GM19351 (cell line): ENCODE measurements at regions not wholly inside any gene's neighbourhood (a gene's known extent, or its start where the extent isn't known, plus 50 kb on each side); places are given as distances from the start of the nearest gene placed in this dataset.
"Not testable (repeated sequence)": the region's sequence is repeated elsewhere in the genome, so short reads cannot be mapped to it uniquely, and the experiment has no call there.

Source experiments
- ATAC-seq: cut with Tn5 transposase; IDR thresholded peaks from one replicate; pipeline ENCODE4 v1.9.1; 2021; ENCODE audit warnings: mild to moderate bottlenecking, moderate library complexity; ENCODE audit not compliant: unreplicated experiment

DNA sequence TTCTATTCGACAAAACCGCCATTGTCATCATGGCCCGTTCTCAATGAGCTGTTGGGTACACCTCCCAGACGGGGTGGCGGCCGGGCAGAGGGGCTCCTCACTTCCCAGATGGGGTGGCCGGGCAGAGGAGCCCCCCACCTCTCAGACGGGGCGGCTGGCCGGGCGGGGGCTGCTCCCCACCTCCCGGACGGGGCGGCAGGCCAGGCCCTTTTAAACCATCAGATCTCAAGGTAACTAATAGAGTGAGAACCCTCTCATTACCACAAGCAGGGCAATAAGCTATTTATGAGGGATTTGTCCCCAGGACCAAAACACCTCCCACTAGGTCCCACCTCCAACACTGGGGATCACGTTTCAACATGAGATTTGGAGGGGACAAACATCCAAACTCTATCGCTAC lies 571.5 kb downstream of the INSC start:
- ATAC-seq, result not testable (repeated sequence)

DNA sequence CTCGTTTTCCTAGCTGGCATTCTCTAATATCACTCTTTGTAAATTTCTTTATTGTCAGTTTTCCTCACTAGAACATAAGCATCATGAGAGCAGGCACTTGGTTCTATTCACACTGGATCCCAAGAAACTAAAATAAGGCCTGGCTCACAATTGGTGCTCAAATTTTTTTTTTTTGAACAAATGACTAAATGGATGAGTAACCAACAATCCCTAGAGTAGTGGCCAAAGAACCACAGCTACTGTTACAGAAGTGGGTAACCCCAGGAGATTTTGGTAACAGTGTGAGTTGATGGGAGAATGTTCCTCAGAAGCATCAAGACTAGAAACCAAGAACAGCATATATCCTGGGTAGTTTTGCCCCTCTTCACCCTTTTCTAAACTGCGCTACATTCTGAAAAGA lies 572.6 kb downstream of the INSC start:
- no peak for ATAC-seq

DNA sequence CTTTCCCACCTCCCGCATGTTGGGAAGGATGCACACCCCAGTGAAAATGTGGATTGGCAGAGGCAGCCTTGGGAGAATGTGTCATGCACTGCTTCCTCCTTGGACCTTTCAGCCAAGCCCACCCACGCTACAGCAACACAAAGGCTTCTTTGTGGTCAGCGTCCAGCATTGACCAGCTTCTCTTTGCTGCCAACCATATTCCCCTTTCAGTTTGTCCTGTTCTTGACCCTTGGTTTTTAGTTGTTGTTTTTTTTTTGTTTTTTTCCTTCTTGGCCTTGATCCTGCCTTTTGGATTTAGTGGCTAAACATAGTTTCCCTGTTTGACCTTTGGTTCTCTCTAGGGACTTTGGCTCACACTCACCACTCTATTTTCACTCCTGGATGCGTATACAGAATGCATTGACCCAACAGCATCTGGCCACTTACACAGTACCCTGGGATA lies 573.6 kb downstream of the INSC start:
- ATAC-seq, result no peak

DNA sequence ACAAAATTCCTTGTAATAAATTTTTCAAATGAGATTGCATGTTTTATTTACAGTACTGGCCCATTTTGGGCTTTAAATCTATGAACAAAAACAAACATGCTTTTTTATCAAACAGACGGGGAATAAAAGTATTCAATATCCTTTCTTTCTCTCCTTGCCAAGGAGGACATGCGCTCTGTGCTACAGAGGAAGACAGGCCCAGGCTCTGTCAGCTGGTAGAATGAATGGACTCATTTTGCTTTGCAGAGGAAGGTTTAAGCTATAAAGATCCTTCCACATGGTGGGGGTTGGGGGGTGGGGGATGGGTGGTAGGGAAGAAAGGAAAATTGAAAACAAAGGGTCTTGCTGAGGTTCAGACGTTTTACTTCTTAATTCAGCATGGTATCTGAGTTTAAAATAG lies 575.6 kb downstream of the INSC start:
- no peak for ATAC-seq

DNA sequence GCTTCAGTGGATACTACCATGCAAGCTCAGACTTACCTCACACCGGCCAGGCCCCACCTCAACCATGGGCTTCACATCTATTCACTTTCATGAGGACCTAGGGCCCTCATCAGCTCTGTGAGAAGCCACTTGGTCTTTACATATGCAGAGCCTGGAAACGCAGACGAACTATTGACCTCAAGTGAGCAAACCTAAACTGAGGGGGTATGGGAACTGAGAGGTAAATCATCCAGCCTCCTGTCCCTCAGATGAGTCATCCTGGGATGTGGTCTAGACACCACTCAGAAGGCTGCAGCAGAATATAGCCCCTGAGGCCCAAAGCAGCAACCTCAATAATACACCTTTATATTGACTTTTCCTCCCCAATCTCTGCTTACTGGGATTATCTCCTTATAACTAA lies 578.0 kb downstream of the INSC start:
- ATAC-seq, result peak; percentile 73

DNA sequence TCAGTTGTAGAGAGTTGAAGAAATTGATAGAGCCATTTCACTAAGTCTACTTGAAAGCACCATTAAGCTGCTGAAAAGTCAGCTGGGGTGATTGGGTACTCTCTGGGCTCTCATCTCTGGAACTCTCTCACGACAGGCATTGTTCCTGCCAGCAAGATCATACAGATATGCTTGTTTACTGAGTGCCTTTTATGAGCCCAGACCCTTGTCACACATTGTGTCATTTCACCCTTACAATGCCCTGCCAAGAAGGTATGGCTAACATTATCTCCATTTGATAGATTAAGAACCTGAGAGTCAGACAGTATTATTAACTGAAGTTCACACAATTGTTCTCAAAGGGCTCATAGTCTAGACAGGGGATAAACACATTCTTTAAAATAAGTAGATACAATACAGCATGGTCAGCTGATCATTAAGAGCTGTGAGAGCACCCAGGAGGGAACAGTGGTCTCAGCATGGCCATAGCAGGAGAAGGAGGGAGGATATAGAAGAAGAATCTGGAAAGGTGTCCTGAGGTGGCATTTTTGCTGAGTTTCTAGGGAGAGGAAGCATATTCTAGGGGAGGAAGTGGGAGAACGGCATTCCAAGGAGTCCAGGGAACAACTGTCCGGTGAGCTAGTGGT lies 580.5 kb downstream of the INSC start:
- no peak for ATAC-seq

DNA sequence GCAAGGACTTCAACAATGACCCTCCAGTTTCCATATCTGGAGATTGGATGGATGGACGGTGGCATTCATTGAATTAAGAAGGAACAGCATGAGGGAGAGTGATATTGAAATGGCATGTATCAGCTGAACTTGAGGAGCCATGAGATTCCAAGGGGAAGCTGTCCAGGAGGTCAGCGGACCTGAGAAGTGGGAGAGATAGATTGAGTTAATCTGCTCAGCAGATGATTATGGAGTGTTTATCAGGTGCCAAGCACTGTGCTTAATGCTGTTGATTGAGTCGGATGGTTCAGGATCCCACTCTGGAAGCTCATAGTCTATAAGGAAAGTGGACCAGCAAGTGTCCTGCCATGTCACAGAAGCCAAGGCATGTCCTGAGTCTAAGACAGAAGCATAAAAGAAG lies 581.3 kb downstream of the INSC start:
- no peak for ATAC-seq

DNA sequence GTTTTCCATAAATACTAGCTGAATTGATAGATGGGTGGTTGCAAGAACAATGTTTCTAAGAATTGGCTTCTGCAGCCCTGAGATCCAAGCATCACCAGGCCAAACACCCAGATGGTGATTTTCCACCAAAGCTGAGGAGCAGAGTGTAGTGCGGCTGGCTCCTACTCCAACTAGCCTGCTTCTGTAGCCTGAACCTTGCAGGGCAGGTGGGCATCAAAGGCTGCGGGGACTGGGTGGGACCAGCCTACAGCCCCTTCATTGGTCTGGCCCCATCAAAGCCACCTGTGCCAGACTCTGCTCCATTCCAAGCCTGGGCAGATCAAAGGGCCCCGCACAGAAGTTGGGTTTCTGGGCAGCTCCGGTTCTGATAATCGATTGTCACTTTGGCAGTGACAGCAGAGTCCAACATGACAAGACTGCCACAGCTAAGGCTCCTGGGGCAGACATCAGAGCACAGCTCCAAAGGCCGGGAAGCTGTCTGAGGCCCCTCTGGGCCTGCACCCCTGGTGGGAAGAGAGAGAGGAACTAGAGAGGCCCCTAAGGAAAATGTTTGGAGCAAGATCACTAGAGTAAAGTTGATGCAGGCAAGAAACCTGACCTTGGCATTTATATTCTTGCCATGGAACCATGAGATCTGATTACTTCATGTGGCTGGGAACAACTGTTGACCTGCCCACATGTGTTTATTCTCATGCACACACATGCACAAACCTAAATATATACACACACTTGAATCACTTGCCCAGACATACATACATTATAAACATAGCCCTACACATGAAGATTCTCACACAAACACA lies 582.9 kb downstream of the INSC start:
- no peak for ATAC-seq

DNA sequence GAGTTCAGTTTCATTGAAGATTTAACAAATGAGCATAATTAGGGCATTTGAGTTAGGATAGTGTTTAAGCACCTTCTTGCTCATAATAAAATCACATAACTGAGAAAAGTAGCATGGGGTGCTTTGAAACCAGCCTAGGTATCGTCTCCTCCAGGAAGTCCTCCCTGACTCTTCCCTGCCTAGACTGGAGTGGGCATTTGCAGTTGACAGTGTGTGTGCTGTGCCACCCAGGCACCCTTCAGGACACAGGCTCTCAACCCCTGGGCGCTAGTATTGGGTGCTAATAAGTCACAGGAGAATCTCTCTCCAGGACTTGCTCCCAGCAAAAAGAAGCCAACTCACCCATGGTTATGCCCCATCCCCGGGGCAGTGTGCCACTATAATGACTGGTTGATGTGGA lies 584.1 kb downstream of the INSC start:
- no peak for ATAC-seq

DNA sequence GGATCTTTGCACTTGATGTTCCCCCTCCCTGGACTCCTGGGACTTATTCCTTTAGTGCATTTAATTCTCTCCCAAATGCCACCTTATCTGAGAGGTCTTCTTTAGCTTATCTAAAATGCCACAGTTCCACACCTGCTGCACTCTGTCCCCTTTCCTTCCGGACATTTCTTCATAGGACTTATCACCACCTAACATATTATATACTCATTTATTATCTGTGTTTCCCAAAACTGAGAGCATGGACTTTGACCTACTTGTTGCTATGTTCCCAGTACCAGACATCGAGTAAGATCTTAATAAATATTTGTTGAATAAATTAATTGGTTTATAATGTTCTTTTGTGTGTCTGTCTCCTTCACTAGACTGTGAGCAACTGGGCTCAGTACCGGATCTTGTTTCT lies 585.3 kb downstream of the INSC start:
- no peak for ATAC-seq

DNA sequence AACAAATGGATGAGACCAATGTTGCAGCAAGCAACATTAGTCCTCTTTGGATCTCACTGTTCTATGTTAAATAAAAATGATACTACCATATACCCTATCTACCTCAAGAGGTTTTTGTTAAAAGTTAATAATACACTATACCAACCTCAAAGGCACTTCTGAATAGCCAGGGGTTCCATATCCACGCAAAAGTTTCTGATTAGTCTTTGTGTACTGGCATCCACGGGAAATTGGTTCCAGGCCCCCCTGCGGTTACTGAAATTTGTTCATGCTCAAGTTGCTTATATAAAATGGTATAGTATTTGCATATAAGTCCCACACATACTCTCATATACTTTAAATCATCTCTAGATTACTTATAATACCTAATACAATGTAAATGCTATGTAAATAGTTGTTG lies 585.7 kb downstream of the INSC start:
- no peak for ATAC-seq

DNA sequence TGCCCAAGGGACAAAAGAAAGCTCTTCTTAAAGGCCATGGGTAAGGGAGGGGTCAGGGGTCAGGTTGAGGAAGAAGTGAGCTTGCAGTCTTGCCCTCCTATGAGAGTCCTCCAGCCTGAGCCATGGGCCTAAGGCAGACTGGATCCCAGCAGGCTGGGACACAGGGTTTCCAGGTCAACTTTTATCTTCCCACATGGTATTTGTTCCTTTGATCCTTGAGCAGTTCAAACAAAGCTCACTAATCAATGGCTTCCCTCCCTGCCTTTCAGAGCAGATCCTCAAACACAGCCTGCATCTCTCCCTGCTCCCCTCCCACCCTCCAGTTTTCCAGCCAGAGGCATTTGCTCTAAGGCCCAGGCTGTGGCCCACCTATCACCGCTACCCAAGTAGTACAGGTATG lies 589.3 kb downstream of the INSC start:
- ATAC-seq, result no peak

DNA sequence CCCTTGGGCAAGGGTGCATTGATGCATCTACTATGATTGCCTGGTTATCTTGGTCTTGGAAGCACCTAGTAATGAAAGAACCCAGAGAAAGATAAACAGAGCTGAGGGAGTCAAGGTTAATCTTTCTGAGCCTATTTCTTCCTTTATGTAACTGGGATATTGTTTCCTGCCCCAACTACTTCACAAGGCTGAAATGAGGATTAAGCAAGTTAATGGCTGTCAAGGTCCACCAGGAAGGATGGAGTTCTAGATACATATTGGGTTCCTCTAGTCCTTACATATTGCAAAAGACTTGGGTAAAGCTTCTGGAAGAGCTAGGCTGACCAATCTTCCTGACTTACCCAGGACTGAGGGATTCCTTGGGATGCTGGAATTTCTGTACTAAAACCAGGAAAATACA lies 589.8 kb downstream of the INSC start:
- ATAC-seq, result no peak

DNA sequence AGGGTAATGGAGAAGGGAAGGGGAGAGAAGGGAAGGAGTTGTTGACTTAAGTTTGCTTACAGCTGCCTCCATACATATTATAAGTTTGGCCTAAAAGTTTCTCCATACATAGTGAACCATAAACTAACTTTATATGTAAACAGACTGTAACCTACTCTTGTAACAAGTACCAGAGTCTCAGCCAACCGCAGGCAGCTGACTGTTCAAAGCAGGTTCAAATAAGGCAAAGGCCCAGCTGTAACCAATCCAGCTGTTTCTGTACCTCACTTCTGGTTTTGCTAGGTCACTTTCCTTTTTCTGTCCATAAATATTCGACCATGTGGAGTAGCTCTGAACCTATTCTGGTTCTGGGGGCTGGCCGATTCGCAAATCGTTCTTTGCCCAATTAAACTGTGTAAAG lies 591.2 kb downstream of the INSC start:
- ATAC-seq, result no peak

DNA sequence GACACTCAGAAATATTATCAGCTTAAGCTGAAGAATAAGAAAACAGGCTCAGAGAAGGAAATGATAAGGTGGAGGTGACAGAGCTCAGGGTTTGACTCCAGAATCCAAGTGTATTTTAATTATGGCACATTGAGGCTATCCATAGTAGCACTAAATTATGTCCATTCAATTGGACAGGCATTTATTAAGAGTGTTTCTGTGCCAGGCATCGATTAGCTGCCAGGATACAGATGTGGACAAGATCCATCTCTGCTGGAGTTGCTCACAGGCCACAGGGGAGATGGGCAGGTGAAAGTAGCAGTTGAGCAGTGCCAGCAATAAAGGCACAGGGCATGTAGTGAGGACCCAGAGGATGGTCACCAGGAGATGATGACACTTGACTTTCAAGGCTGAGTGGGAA lies 592.5 kb downstream of the INSC start:
- ATAC-seq, result no peak

DNA sequence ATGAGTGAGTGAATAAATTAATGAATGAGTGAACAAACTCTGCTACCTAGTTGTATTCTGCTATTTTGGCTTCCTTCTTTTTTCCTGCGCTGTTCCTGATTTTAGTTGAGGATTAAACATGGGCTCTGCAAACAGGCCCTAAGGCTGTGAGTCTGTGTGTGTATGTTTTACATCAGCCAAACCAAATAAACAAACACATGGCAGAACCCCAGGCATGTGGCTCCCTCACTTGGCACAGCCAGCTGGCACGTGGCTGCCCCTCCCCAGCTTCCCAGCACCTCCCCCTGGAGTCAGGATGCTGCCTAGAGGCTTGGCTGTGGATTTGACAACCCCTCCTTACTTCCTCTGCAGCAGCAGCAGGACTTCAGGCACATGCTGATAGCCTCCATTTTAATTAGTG lies 593.2 kb downstream of the INSC start:
- no peak for ATAC-seq

DNA sequence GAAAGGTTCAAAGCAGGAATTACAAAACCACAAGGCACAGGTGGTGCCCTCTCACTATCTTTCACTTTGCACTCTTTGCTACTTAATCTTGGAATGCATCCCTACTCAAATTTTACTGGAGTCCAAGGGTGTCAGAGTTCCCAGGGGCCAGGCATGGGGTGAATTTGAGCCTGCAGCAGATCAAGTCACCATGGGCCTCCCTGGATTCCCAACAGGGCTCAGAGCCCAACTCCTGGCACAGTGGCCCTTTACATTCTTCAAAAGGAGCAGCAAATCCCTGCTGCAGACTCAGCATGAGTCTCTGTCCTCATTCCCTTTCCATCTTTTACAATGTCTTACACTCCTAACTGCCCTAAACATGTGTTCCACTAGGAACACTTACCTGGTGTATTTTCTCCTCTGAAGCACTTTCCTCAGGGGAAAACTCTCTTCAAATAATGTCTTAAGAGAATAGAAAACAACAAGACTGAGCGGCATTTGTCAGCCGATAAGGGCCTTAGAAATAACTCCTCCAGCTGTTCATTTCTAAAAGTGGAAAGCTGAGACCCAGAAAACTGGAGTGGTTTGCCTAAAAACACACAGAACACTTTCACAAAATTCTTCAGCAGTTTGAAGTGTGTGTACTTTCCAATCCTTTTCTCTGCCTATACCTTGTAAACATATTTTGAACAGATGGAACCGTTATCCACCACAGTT lies 596.0 kb downstream of the INSC start:
- no peak for ATAC-seq

DNA sequence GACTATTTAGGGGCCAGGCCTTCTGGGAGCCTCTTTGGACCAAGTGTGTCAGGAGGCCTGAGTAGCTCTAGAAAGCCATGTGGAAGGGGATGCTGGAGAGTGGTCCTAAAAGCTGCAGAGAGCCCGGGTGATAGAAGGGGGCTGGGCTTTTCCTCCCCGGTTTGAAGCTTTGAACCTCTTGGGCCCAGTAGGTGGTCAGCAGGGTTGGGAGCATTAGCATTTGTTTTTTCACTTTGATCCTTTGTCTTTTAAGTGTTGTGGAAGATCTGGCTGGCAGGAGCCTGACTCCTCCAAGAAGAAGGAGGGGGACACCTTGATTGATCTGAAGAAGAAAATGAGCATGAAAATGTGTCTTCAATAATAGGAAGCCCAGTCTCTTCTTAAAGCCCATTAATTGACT lies 596.6 kb downstream of the INSC start:
- no peak for ATAC-seq

DNA sequence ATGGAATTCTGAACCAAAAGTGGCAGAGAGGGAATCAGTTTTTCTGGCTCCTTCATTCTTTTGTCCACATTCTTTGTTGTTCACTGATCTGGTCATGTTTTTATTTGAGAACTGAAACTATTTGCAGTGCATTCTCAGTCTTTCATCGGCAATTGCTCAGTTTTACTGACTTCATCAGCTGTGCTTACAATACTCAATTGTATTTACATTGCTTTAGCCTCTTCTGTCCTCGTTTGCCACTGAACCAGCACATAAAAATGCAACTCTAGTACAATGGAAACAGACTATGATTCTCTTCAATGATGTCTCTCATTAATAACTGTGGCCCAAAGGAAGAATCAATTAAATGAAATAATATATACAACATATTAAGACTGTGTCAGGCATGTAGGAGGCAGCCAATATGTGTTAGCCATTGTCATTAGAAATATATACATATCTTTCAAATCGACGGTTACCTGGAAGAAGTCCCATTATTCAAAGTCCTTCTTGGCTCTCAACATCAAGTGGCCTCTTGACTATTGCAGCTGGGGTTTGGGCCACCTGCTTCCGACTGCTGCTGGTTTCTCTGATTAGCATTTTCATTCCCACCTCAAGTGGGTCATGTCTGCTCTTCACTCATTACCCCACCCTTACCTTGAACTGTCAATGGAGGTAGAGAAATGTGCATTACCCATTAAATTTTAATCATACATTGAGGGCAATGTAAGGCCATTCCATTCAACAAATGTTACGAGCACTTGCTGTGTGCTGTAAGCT lies 600.1 kb downstream of the INSC start:
- ATAC-seq, result no peak

DNA sequence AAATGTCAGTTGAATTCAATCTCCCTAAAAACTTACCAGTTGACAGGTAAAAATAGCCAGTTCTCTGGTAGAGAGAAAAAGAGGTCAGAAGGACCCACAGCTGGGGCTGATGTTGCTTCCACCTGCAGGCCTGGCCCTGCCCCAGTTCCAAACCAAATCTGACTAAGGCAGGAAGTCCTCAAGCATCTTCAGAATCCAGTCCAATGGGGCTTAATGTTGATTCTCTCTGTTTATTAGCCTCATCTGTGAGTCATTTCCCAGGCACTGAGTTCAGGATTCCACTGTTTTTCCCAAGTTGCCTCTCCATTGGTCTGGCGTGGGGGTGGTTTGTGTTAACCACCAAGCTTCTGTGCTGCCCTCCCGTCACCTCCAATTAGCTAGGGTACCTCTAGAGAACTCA lies 601.8 kb downstream of the INSC start:
- no peak for ATAC-seq

DNA sequence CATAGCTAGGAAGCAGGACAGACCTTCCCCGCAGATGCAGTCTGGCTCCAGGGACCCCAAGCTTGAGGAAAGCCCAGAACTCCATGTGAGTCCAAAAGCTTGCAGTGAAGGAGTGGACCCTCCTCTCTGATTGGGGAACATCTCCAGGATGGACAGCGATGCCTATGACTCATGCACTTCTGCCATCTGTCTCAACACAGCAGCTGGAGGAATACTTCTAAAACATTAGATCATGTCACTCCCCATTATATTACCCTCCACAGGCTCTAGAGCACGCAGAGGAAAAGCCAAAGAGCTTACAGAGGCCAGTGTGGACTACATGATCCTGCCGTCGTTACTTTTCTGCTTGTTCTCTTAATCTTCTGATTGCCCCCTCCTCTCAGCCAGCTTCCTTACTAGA lies 605.7 kb downstream of the INSC start:
- ATAC-seq, result no peak
